ENCODE measurements at regions not wholly inside any gene's neighbourhood (a gene's known extent, or its start where the extent isn't known, plus 50 kb on each side); places are given as distances from the start of the nearest gene placed in this dataset.

GRCh38 chr14:98174041-98174440 is 1098.0 kb downstream of the BCL11B start:
- no CpG with 5 or more reads among the region's 2 CpGs for WGBS, 2 experiments (ENCODE audit: extremely low coverage in 2 of 2, insufficient read length in 1 of 2)
- DNase-seq: no peak
- dilution Hi-C loops (cut with HindIII; ENCODE audit: low sequenced_read_pairs, unreplicated experiment): no loop called here

More at GRCh38 chr14:98174041-98174440, 1098.0 kb downstream of the BCL11B start:
- ChIA-PET CTCF (no interaction called here), POLR2A (ENCODE audit: unreplicated experiment) (no interaction called here)
- Histone ChIP-seq H4K8ac (ENCODE audit: low read depth in 2 of 2, low read length in 2 of 2) (no peak overlapping the region), H3K4me1 (ENCODE audit: control insufficient read depth, insufficient read depth, low read length) (no peaks in the 10 kb centered on the region), H3K23ac (ENCODE audit: low read depth, low read length) (no peak overlapping the region), H2AK9ac (replicated peaks; ENCODE audit: low read depth, low read length, poor library complexity) (no peak overlapping the region), H4K5ac (ENCODE audit: low read depth, low read length) (no peak overlapping the region), H4K91ac (ENCODE audit: insufficient read depth, low read depth, low read length) (no peak overlapping the region), H2AK5ac (ENCODE audit: low read depth, low read length) (no peak overlapping the region), H3K4me3 (ENCODE audit: insufficient read depth, low read depth, low read length) (no peak overlapping the region), H3K9me3 (ENCODE audit: control insufficient read depth, insufficient read depth, low read length) (peaks cover 32% of the 10 kb centered on the region), H3K18ac (ENCODE audit: low read depth, low read length) (no peak overlapping the region), H3K9me1 (ENCODE audit: insufficient read depth, low read length) (no peaks in the 10 kb centered on the region), H3K4ac (ENCODE audit: low read depth, low read length) (no peak overlapping the region), H2AFZ (replicated peaks; ENCODE audit: low read length, poor library complexity) (no peak overlapping the region), H2BK15ac (ENCODE audit: low read depth, low read length) (no peak overlapping the region), H3K36me3 (ENCODE audit: control insufficient read depth, insufficient read depth, low read length) (no peaks in the 10 kb centered on the region), H3K4me2 (ENCODE audit: low read depth, low read length) (no peak overlapping the region), H3K56ac (ENCODE audit: extremely low read depth, insufficient read depth, low read length) (no peak overlapping the region), H2BK20ac (ENCODE audit: low read depth, low read length) (no peak overlapping the region), H2BK120ac (ENCODE audit: low read depth, low read length) (no peak overlapping the region), H3K79me1 (ENCODE audit: low read depth in 1 of 2, low read length in 2 of 2) (no peaks in the 10 kb centered on the region), H3K27me3 (ENCODE audit: control insufficient read depth, insufficient read depth, low read length) (no peaks in the 10 kb centered on the region), H3K27ac (ENCODE audit: insufficient read depth, low read length) (no peak overlapping the region), H3K9ac (ENCODE audit: low read depth, low read length) (no peak overlapping the region), H2BK5ac (ENCODE audit: low read depth, low read length, poor library complexity, severe bottlenecking) (no peak overlapping the region), H4K20me1 (ENCODE audit: insufficient read depth, low read length) (no peaks in the 10 kb centered on the region), H3K14ac (replicated peaks; ENCODE audit: low read depth, low read length) (no peak overlapping the region)
- BruUV-seq (replicated peaks): no TSS peak
- no peak for TF ChIP-seq USF2 (IDR thresholded peaks at IDR 0.05; ENCODE audit: low read depth, low read length)
- no peak for TF ChIP-seq CEBPB (IDR thresholded peaks at IDR 0.05; ENCODE audit: low read depth, low read length)
- no peak for TF ChIP-seq RAD21 (IDR thresholded peaks at IDR 0.05; ENCODE audit: low read length)
- in situ Hi-C loops (cut with MboI; ENCODE audit: low sequenced_read_pairs): no loop called here
- ATAC-seq (ENCODE audit: low read depth): no peak
- intact Hi-C loops (cut with micrococcal nuclease): no loop called here

Measured in IMR-90 (cell line).